Adrenal gland (tissue), 5 donors: ENCODE measurements at regions not wholly inside any gene's neighbourhood (a gene's known extent, or its start where the extent isn't known, plus 50 kb on each side); places are given as distances from the start of the nearest gene placed in this dataset.

Source experiments
- CTCF ChIP-seq, 6 experiments: fragments of 450-650 bp in 4 of 6; fragments of 200-600 bp in 2 of 6; sonication (generic) in 1 of 6; IDR thresholded peaks; 1 replicate in 5 of 6; 2 replicates in 1 of 6; pipeline versions ENCODE4 v1.5.1 to v1.8.0; 2016 to 2021; ENCODE audit warnings: antibody characterized with exemption in 6 of 6, mild to moderate bottlenecking in 2 of 6, moderate library complexity in 1 of 6
- POLR2A ChIP-seq, 2 donors: fragments of 450-650 bp; IDR thresholded peaks; one replicate each; pipeline ENCODE4 v1.6.1; 2017; ENCODE audit warnings: antibody characterized with exemption in 2 of 2, mild to moderate bottlenecking in 2 of 2, moderate library complexity in 1 of 2
- donor health status: DM: no; HTN: no; CAD: no.

- TF ChIP-seq CTCF (IDR thresholded peaks at IDR 0.05) (no peak), POLR2A (IDR thresholded peaks at IDR 0.05) (no peak)
Observed at GRCh38 chr5:83785176-83785668, 64.6 kb upstream of the HAPLN1 start.
